Ramos (cell line): ENCODE measurements at regions not wholly inside any gene's neighbourhood (a gene's known extent, or its start where the extent isn't known, plus 50 kb on each side); places are given as distances from the start of the nearest gene placed in this dataset.

Experiments
- in situ Hi-C: fragments of 300-500 bp; cut with MboI; formaldehyde crosslinking; loops from one replicate; pipeline ENCODE4 v1.14.3; 2022; ENCODE audit warnings: low sequenced_read_pairs; ENCODE audit not compliant: unreplicated experiment

- in situ Hi-C loops = no loop called here
These were observed 2009.5 kb upstream of the PCDH20 start for GRCh38 chr13:63425131-63425530.

DNA sequence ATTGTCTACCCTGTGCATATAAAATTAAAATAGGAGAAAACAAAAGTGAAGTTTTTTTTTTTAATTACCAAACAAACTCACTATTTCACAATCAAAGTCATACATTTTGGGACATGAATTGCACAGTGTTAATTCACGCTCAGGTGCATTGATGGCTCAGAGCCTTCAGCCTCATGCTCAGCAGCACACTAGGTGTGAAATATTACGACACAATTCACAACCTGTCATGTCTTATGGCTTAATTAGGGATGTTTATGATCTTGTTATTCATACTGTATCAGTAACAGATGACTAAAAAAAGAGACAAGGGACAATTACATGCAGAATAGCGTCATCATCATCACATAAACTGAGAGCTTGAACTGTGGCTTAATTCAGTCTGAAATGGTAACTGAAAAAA lies 2005.5 kb upstream of the PCDH20 start:
- in situ Hi-C loops = no loop called here

- in situ Hi-C loops = no loop called here
These were observed 2005.0 kb upstream of the PCDH20 start for GRCh38 chr13:63420685-63421084.

GRCh38 chr13:63414247-63414646 lies 1998.6 kb upstream of the PCDH20 start:
- in situ Hi-C loops = no loop called here

DNA sequence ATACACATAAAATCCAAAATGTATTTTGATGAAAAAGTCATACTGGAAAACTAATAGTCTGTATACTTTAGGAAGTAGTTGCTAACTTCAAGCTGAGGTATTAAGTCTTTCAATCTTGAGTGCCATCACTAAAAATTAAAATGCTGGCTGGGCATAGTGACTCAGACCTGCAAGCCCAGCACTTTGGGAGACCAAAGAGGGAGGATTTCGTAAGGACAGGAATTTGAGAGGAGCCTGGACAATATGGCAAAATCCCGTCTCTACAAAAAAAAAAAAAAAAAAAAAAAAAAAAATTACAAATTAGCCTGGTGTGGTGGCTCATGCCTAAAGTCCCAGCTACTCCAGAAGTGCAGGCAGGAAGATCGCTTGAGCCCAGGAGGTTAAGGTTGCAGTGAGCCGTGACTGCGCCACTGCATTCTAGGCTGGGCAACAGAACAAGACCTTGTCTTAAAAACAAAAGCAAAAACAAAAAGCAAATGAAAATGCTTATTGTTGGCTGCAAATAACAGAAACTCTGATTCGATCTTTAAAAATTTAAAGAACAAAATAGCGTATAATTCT lies 1994.2 kb upstream of the PCDH20 start:
- in situ Hi-C loops = no loop called here

DNA sequence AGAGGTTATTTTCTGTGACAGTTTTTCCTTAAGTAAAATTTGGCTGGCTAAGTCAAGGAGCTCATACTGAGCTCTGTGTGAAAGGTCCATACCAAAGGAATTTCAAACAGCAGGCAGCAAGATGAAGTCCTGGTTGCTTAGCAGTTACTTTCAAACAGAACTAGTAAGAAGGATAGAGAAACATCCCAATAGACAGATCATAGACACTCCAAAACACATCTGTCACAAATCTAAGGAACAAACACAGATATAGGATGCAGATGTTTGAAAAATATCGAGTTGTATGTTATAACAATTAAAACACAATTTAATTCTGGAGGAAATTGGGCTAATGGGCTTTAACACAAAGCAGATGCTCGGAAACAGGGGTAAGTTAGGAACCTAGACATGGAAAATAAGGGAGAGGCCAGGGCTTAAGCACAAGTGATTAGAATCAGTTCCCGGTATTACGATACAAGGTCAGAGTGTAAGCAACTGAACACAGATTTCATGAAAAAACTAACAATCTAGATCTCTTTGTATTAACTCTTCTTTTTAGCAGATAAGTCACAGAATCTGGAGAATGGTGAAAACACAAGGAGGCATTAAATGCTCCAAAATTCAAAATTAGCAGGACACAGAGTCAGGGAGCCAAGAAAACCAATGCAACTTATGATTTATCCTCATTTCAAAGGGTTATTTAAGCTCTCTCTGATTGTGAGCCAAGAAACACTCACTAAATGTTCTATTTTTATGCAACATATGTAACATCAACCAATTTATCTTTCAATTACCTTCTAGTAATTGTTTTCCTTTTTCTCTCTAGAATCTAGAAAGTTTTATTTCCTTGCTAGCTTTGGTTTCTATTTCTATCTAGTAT lies 1992.9 kb upstream of the PCDH20 start:
- in situ Hi-C loops = no loop called here

GRCh38 chr13:63403733-63404132 lies 1988.1 kb upstream of the PCDH20 start:
- in situ Hi-C loops = no loop called here

- in situ Hi-C loops = no loop called here
These were observed 1981.1 kb upstream of the PCDH20 start for GRCh38 chr13:63396746-63397145.

GRCh38 chr13:63393112-63393511 lies 1977.5 kb upstream of the PCDH20 start:
- in situ Hi-C loops = no loop called here

DNA sequence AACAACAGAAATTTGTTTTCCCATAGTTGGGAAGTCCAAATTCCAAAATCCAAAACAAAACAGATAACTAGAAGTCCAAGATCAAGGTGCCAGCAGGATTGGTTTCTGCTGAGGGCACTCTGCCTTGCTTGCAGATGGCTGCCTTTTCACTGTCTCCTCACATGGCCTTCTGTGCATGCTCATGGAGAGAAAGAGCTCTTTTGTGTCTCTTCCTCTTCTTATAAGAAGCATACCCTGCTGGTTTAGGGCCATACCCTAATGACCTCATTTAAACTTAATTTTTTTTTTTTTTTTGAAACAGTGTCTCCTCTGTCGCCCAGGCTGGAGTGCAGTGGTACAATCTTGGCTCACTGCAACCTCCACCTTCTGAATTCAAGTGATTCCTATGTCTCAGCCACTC lies 1974.1 kb upstream of the PCDH20 start:
- in situ Hi-C loops = no loop called here

GRCh38 chr13:63381078-63381859 lies 1965.6 kb upstream of the PCDH20 start:
- in situ Hi-C loops = no loop called here

DNA sequence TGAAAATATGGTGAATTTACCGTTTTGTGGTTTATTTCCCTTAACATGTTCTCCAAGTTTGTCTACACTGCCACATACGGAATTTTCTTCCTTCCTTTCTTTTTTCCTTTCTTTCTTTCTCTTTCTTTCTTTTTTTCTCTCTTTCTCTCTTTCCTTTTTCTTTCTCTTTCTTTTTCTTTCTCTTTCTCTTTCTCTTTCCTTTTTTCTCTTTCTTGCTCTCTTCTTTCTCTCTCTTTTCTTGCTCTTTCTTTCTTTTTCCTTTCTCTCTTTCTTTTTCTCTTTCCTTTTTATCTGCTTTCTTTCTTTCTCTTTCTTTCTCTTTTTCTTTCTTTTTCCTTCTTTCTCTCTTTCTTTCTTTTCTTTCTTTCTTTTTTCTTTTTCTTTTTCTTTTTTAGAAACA lies 1962.3 kb upstream of the PCDH20 start:
- in situ Hi-C loops = no loop called here

DNA sequence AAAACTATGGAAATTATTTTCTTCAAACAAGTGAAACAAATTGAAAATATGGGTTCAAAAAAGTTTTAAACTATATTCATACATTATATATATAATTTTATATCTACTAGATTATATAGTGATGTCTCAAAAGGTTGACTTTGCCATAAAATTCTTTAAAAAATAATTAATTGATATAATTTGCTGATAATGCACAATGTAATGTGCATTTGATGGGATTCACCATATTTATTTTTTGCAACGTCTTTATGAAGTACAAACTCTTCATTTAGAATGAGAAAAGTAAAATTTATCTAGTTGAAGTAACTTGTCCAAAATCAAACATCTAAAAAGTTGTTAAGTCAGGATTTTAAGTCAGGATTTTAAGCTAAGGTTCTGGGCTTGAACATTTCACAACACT lies 1954.5 kb upstream of the PCDH20 start:
- in situ Hi-C loops = no loop called here

GRCh38 chr13:63367522-63368198 lies 1952.0 kb upstream of the PCDH20 start:
- in situ Hi-C loops = no loop called here

- in situ Hi-C loops = no loop called here
These were observed 1948.5 kb upstream of the PCDH20 start for GRCh38 chr13:63364159-63364558.

DNA sequence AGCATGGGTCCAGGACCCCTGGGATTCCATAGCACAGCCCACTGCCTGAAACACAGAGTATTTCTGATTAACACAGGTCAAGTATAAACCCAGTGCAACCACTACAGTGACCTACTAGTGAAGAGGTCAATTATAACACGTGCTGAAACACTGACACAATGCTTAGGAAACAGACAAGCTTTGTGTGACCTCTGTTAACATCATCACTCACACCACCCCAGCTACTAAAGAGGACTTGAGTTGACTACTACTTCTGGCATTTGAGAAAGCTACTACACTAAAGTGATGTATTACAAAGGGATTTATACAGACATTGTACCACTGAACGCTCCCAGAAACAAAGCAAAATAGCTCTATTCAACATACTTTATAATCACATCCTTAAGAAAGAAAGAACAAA lies 1935.9 kb upstream of the PCDH20 start:
- in situ Hi-C loops = no loop called here

DNA sequence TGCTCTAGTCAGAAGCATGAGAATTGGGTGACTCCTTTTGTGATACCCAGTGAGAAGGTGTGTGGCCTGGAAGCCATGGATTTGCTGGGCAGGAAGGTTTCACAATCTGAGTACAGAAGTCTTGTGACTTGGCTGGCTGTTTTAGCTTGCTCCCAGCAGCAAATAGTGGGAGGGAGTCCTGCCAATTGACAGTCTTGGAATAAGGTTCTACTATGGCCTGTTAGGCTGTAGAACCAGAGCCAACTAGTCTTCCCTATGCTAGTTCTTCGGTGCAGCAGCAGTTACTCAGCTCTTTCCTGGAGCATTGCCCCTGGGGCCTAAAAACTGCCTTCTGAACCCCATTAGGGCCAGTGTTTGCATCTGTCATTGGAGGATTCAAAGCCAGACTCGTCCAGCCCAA lies 1935.4 kb upstream of the PCDH20 start:
- in situ Hi-C loops = no loop called here

GRCh38 chr13:63345835-63346234 lies 1930.2 kb upstream of the PCDH20 start:
- in situ Hi-C loops = no loop called here

GRCh38 chr13:63344711-63345110 lies 1929.1 kb upstream of the PCDH20 start:
- in situ Hi-C loops = no loop called here

DNA sequence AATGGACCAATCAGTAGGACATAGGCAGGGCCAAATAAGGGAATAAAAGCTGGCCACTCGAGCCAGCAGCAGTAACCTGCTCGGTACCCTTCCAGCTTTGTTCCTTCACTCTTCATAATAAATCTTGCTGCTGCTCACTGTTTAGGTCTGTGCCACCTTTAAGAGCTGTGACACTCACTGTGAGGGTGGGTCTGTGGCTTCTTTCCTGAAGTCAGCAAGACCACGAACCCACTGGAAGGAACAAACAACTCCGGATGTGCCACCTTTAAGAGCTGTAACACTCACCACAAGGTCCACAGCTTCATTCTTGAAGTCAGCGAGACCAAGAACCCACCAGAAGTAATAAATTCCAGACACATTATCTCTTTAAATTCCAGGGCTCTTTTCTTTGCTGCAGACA lies 1922.3 kb upstream of the PCDH20 start:
- in situ Hi-C loops = no loop called here

DNA sequence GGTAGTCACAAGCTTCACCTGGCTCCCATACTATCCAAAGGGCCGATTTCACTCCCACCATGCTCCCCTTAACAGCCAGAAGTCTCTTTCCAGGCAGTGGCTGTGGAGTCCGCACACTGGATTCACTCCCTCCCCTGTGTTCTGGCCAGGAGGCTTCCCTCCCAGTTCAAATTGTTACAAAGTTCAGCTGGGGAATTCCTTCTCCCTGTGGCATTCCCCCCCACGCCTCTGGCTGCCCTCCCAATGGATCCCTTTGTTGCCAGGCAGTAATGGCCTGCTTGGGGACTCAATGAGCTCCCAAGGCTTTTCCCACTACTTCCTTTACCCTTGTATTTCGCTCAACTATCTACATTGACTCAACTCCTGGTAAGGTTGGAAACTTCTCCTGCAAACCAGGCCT lies 1921.4 kb upstream of the PCDH20 start:
- in situ Hi-C loops = no loop called here
